ENCODE measurements at regions not wholly inside any gene's neighbourhood (a gene's known extent, or its start where the extent isn't known, plus 50 kb on each side); places are given as distances from the start of the nearest gene placed in this dataset.

DNA sequence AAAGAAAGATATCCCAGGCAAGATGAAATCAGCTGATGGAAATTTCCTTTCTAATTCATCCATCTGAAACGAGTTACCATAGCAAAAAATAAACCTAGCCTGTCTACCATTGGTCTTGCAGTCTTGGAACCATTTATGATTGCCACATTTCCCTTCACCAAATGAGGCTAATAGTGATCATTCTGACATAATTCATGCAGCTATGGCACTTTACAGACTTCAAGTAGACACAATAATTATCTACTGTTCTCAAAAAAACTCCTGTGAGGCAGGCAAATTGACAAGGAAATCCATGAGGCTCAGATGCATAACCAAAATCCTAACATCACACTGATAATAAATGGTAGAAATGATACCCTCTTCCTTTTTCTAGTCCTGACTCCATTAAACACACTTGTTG, 1669.7 kb upstream of the LRRTM1 start:
- ChIA-PET CTCF (no interaction called here), POLR2A (no interaction called here)
- Histone ChIP-seq H3K9me3 (ENCODE audit: control insufficient read depth, insufficient read depth, low read depth, low read length) (no peaks in the 10 kb centered on the region), H3K27ac (ENCODE audit: extremely low read depth, low read depth, low read length) (no peak overlapping the region), H3K4me3 (ENCODE audit: low read depth, low read length) (no peak overlapping the region), H3K4me1 (ENCODE audit: control insufficient read depth, insufficient read depth, low read length) (no peaks in the 10 kb centered on the region), H3K36me3 (ENCODE audit: control insufficient read depth in 2 of 2, insufficient read depth in 1 of 2, low read length in 2 of 2) (no peaks in the 10 kb centered on the region)
- TF ChIP-seq KLF1 (tag by site-specific recombination; IDR thresholded peaks at IDR 0.05), result no peak
- TF ChIP-seq ZNF670 (tag by site-specific recombination; IDR thresholded peaks at IDR 0.05; ENCODE audit: low read depth), result no peak
- TF ChIP-seq ZFP37 (tag by site-specific recombination; IDR thresholded peaks at IDR 0.05), result no peak
- no peak for TF ChIP-seq ZNF211 (tag by site-specific recombination; IDR thresholded peaks at IDR 0.05; ENCODE audit: low read depth)

DNA sequence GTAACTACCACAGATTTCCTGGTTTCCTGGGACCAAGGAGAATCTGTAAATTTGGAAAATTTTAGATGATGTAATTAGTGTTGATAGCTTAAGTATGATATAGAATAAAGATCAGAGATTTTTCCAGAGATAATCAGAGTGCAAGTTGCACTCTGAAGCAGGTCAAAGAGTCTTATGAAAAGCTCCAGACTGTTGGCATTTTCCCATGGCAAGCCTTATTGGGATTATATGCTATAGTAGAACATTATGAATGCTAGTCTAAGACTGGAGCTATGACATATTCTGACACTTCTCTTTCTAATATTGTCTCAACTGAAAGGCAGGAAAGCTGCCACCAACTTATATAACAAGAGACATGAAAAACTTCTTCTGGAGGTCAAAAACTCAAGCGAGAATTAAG, 1638.3 kb upstream of the LRRTM1 start:
- no peaks in the 10 kb centered on the region for H3K36me3 ChIP-seq (ENCODE audit: control insufficient read depth in 2 of 2, insufficient read depth in 1 of 2, low read length in 2 of 2)
- no peak overlapping the region for H3K4me3 ChIP-seq (ENCODE audit: low read depth, low read length)
- H3K9me3 ChIP-seq (ENCODE audit: control insufficient read depth, insufficient read depth, low read depth, low read length), result no peaks in the 10 kb centered on the region
- H3K27ac ChIP-seq (ENCODE audit: extremely low read depth, low read depth, low read length), result no peak overlapping the region
- POLR2A ChIA-PET, result no interaction called here
- CTCF ChIA-PET, result interaction anchor here (0.6 kb wide), 1 partner anchor 602 kb away, joined by 3 read pairs; no protein-coding TSS in a partner anchor
- H3K4me1 ChIP-seq (ENCODE audit: control insufficient read depth, insufficient read depth, low read length), result no peaks in the 10 kb centered on the region
- TF ChIP-seq ZNF585B (tag by site-specific recombination; IDR thresholded peaks at IDR 0.05), result no peak
- no peak for TF ChIP-seq ZNF610 (tag by site-specific recombination; IDR thresholded peaks at IDR 0.05; ENCODE audit: borderline replicate concordance)
- no peak for TF ChIP-seq ZNF341 (tag by site-specific recombination; IDR thresholded peaks at IDR 0.05; ENCODE audit: low read depth)
- no peak for TF ChIP-seq ZNF354C (tag by site-specific recombination; IDR thresholded peaks at IDR 0.05; ENCODE audit: borderline replicate concordance, low read depth)
- TF ChIP-seq ZNF473 (tag by site-specific recombination; IDR thresholded peaks at IDR 0.05), result no peak
- TF ChIP-seq, protein P1, sequence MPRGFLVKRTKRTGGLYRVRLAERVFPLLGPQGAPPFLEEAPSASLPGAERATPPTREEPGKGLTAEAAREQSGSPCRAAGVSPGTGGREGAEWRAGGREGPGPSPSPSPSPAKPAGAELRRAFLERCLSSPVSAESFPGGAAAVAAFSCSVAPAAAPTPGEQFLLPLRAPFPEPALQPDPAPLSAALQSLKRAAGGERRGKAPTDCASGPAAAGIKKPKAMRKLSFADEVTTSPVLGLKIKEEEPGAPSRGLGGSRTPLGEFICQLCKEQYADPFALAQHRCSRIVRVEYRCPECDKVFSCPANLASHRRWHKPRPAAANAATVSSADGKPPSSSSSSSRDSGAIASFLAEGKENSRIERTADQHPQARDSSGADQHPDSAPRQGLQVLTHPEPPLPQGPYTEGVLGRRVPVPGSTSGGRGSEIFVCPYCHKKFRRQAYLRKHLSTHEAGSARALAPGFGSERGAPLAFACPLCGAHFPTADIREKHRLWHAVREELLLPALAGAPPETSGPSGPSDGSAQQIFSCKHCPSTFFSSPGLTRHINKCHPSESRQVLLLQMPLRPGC (tag by site-specific recombination; IDR thresholded peaks at IDR 0.05), result no peak
- TF ChIP-seq OVOL3 (tag by site-specific recombination; IDR thresholded peaks at IDR 0.05), result no peak
- TF ChIP-seq, protein P2, sequence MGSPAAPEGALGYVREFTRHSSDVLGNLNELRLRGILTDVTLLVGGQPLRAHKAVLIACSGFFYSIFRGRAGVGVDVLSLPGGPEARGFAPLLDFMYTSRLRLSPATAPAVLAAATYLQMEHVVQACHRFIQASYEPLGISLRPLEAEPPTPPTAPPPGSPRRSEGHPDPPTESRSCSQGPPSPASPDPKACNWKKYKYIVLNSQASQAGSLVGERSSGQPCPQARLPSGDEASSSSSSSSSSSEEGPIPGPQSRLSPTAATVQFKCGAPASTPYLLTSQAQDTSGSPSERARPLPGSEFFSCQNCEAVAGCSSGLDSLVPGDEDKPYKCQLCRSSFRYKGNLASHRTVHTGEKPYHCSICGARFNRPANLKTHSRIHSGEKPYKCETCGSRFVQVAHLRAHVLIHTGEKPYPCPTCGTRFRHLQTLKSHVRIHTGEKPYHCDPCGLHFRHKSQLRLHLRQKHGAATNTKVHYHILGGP (tag by site-specific recombination; IDR thresholded peaks at IDR 0.05), result no peak
- TF ChIP-seq SCRT2 (tag by site-specific recombination; IDR thresholded peaks at IDR 0.05), result no peak
- TF ChIP-seq, protein P3, sequence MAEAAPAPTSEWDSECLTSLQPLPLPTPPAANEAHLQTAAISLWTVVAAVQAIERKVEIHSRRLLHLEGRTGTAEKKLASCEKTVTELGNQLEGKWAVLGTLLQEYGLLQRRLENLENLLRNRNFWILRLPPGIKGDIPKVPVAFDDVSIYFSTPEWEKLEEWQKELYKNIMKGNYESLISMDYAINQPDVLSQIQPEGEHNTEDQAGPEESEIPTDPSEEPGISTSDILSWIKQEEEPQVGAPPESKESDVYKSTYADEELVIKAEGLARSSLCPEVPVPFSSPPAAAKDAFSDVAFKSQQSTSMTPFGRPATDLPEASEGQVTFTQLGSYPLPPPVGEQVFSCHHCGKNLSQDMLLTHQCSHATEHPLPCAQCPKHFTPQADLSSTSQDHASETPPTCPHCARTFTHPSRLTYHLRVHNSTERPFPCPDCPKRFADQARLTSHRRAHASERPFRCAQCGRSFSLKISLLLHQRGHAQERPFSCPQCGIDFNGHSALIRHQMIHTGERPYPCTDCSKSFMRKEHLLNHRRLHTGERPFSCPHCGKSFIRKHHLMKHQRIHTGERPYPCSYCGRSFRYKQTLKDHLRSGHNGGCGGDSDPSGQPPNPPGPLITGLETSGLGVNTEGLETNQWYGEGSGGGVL (tag by site-specific recombination; IDR thresholded peaks at IDR 0.05), result no peak
- TF ChIP-seq, protein P4, sequence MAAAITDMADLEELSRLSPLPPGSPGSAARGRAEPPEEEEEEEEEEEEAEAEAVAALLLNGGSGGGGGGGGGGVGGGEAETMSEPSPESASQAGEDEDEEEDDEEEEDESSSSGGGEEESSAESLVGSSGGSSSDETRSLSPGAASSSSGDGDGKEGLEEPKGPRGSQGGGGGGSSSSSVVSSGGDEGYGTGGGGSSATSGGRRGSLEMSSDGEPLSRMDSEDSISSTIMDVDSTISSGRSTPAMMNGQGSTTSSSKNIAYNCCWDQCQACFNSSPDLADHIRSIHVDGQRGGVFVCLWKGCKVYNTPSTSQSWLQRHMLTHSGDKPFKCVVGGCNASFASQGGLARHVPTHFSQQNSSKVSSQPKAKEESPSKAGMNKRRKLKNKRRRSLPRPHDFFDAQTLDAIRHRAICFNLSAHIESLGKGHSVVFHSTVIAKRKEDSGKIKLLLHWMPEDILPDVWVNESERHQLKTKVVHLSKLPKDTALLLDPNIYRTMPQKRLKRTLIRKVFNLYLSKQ (tag by site-specific recombination; IDR thresholded peaks at IDR 0.05; ENCODE audit: borderline replicate concordance), result no peak
- no peak for TF ChIP-seq ZBTB44 (tag by site-specific recombination; IDR thresholded peaks at IDR 0.05)
- no peak for TF ChIP-seq ZNF174 (tag by site-specific recombination; IDR thresholded peaks at IDR 0.05)
- no peak for TF ChIP-seq ZNF214 (tag by site-specific recombination; IDR thresholded peaks at IDR 0.05; ENCODE audit: borderline replicate concordance)
- no peak for TF ChIP-seq ZNF830 (tag by site-specific recombination; IDR thresholded peaks at IDR 0.05; ENCODE audit: low read depth)
- no peak for TF ChIP-seq WT1 (tag by site-specific recombination; IDR thresholded peaks at IDR 0.05)
- no peak for TF ChIP-seq RBAK (tag by site-specific recombination; IDR thresholded peaks at IDR 0.05)
- no peak for TF ChIP-seq ZBTB17 (tag by site-specific recombination; IDR thresholded peaks at IDR 0.05)
- TF ChIP-seq HOXC10 (CRISPR knock-in tag; IDR thresholded peaks at IDR 0.05), result no peak
- TF ChIP-seq ZNF843 (tag by site-specific recombination; IDR thresholded peaks at IDR 0.05), result no peak

All from HEK293 (cell line).